ENCODE measurements at regions not wholly inside any gene's neighbourhood (a gene's known extent, or its start where the extent isn't known, plus 50 kb on each side); places are given as distances from the start of the nearest gene placed in this dataset.

GRCh38 chr11:22974251-22974650 is 114.0 kb upstream of the CCDC179 start:
- TF ChIP-seq CTCF (conservative IDR thresholded peaks at IDR 0.05 in 1 of 2, IDR thresholded peaks at IDR 0.05 in 1 of 2; ENCODE audit: low read depth in 1 of 2, low read length in 2 of 2) (no peak), EZH2 (IDR thresholded peaks at IDR 0.05; ENCODE audit: low read length, missing control alignments) (no peak)
